IMR-90 (cell line): ENCODE measurements at regions not wholly inside any gene's neighbourhood (a gene's known extent, or its start where the extent isn't known, plus 50 kb on each side); places are given as distances from the start of the nearest gene placed in this dataset.

Experiments used
- ATAC-seq: fragments of 200-7000 bp; cut with Tn5 transposase; 2 replicates; pipeline ENCODE4 v1.9.1; 2020; ENCODE audit warnings: low read depth, mild to moderate bottlenecking, moderate library complexity
- BruUV-seq: library from RNA; stranded (reverse); fragments of 400-500 nt; replicated peaks from 2 replicates; lab custom pipeline; 2021; lab: Mats Ljungman, UMichigan
- CTCF ChIA-PET: fragments of 300-600 bp; formaldehyde crosslinking; extraction: SDS; loops from one replicate; lab custom pipeline; 2021; ENCODE audit warnings: antibody characterized with exemption; lab: Yijun Ruan, JAX
- POLR2A ChIA-PET: fragments of 300-600 bp; sonication (Branson Sonifier 250); formaldehyde crosslinking; loops from one replicate; lab custom pipeline; 2022; ENCODE audit warnings: antibody characterized with exemption; ENCODE audit not compliant: unreplicated experiment; lab: Charles Lee
- DNase-seq: peaks from one replicate; pipeline ENCODE4 v3.0.0; 2013
- H2AFZ ChIP-seq: replicated peaks from 2 replicates; pipeline ENCODE3; 2013; ENCODE audit warnings: low read length, mild to moderate bottlenecking; ENCODE audit not compliant: poor library complexity
- H2AK5ac ChIP-seq: 2 replicates; pipeline ENCODE4 v1.6.1; 2013; ENCODE audit warnings: low read depth, low read length, inconsistent platforms
- H2AK9ac ChIP-seq: replicated peaks from 2 replicates; pipeline ENCODE3; 2013; ENCODE audit warnings: mild to moderate bottlenecking, low read depth, low read length, moderate library complexity; ENCODE audit not compliant: poor library complexity
- H2BK120ac ChIP-seq: 2 replicates; pipeline ENCODE4 v1.6.1; 2013; ENCODE audit warnings: low read depth, low read length, inconsistent platforms
- H2BK15ac ChIP-seq: 3 replicates; pipeline ENCODE4 v1.6.1; 2013; ENCODE audit warnings: low read depth, low read length, inconsistent platforms
- H2BK20ac ChIP-seq: 2 replicates; pipeline ENCODE4 v1.6.1; 2013; ENCODE audit warnings: low read depth, mild to moderate bottlenecking, inconsistent platforms, low read length, moderate library complexity
- H2BK5ac ChIP-seq: 2 replicates; pipeline ENCODE4 v1.6.1; 2013; ENCODE audit warnings: mild to moderate bottlenecking, low read depth, low read length, inconsistent platforms; ENCODE audit not compliant: poor library complexity, severe bottlenecking
- H3K14ac ChIP-seq: replicated peaks from 2 replicates; pipeline ENCODE4 v1.6.1; 2013; ENCODE audit warnings: low read depth, low read length, inconsistent platforms
- H3K18ac ChIP-seq: 2 replicates; pipeline ENCODE4 v1.6.1; 2013; ENCODE audit warnings: low read depth, low read length, control low read depth
- H3K23ac ChIP-seq: 2 replicates; pipeline ENCODE4 v1.6.1; 2013; ENCODE audit warnings: low read depth, low read length, inconsistent platforms
- H3K27ac ChIP-seq: 2 replicates; pipeline ENCODE4 v1.5.1; 2013; ENCODE audit warnings: mild to moderate bottlenecking, control low read depth, low read length; ENCODE audit not compliant: insufficient read depth
- H3K27me3 ChIP-seq: 2 replicates; pipeline ENCODE4 v1.6.1; 2013; ENCODE audit warnings: low read length; ENCODE audit not compliant: control insufficient read depth, insufficient read depth
- H3K36me3 ChIP-seq: 2 replicates; pipeline ENCODE4 v1.6.1; 2013; ENCODE audit warnings: low read length, mixed read lengths; ENCODE audit not compliant: control insufficient read depth, insufficient read depth
- H3K4ac ChIP-seq: 2 replicates; pipeline ENCODE4 v1.6.1; 2013; ENCODE audit warnings: low read depth, low read length, inconsistent platforms
- H3K4me1 ChIP-seq: 2 replicates; pipeline ENCODE4 v1.6.1; 2013; ENCODE audit warnings: low read length, mixed read lengths; ENCODE audit not compliant: control insufficient read depth, insufficient read depth
- H3K4me2 ChIP-seq: 2 replicates; pipeline ENCODE4 v1.6.1; 2013; ENCODE audit warnings: low read depth, mild to moderate bottlenecking, control low read depth, low read length, moderate library complexity
- H3K4me3 ChIP-seq: 2 replicates; pipeline ENCODE4 v1.5.1; 2013; ENCODE audit warnings: low read depth, mild to moderate bottlenecking, control low read depth, low read length, moderate library complexity; ENCODE audit not compliant: insufficient read depth
- H3K56ac ChIP-seq: 2 replicates; pipeline ENCODE4 v1.6.1; 2013; ENCODE audit warnings: low read length, inconsistent platforms; ENCODE audit not compliant: insufficient read depth; ENCODE audit errors: extremely low read depth
- H3K79me1 ChIP-seq, 2 experiments: 2 replicates each; pipeline ENCODE4 v1.6.1; 2013; ENCODE audit warnings: low read length in 2 of 2, inconsistent platforms in 1 of 2, low read depth in 1 of 2
- H3K9ac ChIP-seq: 2 replicates; pipeline ENCODE4 v1.6.1; 2013; ENCODE audit warnings: low read depth, low read length, control low read depth
- H3K9me1 ChIP-seq: 2 replicates; pipeline ENCODE4 v1.6.1; 2013; ENCODE audit warnings: low read length, inconsistent platforms; ENCODE audit not compliant: insufficient read depth
- H3K9me3 ChIP-seq: 2 replicates; pipeline ENCODE4 v1.6.1; 2013; ENCODE audit warnings: low read length; ENCODE audit not compliant: control insufficient read depth, insufficient read depth
- H4K20me1 ChIP-seq: 2 replicates; pipeline ENCODE4 v1.6.1; 2013; ENCODE audit warnings: low read length, inconsistent platforms; ENCODE audit not compliant: insufficient read depth
- H4K5ac ChIP-seq: 2 replicates; pipeline ENCODE4 v1.6.1; 2013; ENCODE audit warnings: mild to moderate bottlenecking, low read depth, low read length, control low read depth
- H4K8ac ChIP-seq, 2 experiments: 2 replicates each; pipeline ENCODE4 v1.6.1; 2013; ENCODE audit warnings: low read depth in 2 of 2, low read length in 2 of 2, control low read depth in 1 of 2, inconsistent platforms in 1 of 2
- H4K91ac ChIP-seq: 2 replicates; pipeline ENCODE4 v1.6.1; 2013; ENCODE audit warnings: low read depth, low read length, inconsistent platforms; ENCODE audit not compliant: insufficient read depth
- BHLHE40 ChIP-seq: fragments of 150-350 bp; IDR thresholded peaks from 2 replicates; pipeline ENCODE4 v1.6.1; 2016; ENCODE audit warnings: mild to moderate bottlenecking, low read depth, low read length
- CEBPB ChIP-seq: IDR thresholded peaks from 2 replicates; pipeline ENCODE4 v1.6.1; 2012; ENCODE audit warnings: low read depth, low read length, improper control_type of control experiment
- CHD1 ChIP-seq: IDR thresholded peaks from 2 replicates; pipeline ENCODE4 v1.6.1; 2012; ENCODE audit warnings: low read depth, low read length, improper control_type of control experiment
- CTCF ChIP-seq: conservative IDR thresholded peaks from 2 replicates; pipeline ENCODE4 v1.5.1; 2012; ENCODE audit warnings: mild to moderate bottlenecking, low read depth, low read length, improper control_type of control experiment
- FOS ChIP-seq: fragments of 150-350 bp; IDR thresholded peaks from 2 replicates; pipeline ENCODE4 v1.6.1; 2016; ENCODE audit warnings: low read depth, low read length
- MAFK ChIP-seq: IDR thresholded peaks from 2 replicates; pipeline ENCODE4 v1.6.1; 2012; ENCODE audit warnings: low read depth, low read length, improper control_type of control experiment
- MAZ ChIP-seq: IDR thresholded peaks from 2 replicates; pipeline ENCODE4 v1.6.1; 2012; ENCODE audit warnings: low read depth, mild to moderate bottlenecking, low read length, improper control_type of control experiment, moderate library complexity, borderline replicate concordance
- NFE2L2 ChIP-seq: fragments of 150-350 bp; IDR thresholded peaks from 2 replicates; pipeline ENCODE4 v1.6.1; 2016; ENCODE audit warnings: low read depth, mild to moderate bottlenecking, low read length
- POLR2A ChIP-seq: IDR thresholded peaks from 2 replicates; pipeline ENCODE4 v1.6.1; 2012; ENCODE audit warnings: mild to moderate bottlenecking, low read depth, low read length
- RAD21 ChIP-seq: IDR thresholded peaks from 2 replicates; pipeline ENCODE4 v1.6.1; 2012; ENCODE audit warnings: low read length, improper control_type of control experiment
- RCOR1 ChIP-seq: IDR thresholded peaks from 2 replicates; pipeline ENCODE4 v1.6.1; 2012; ENCODE audit warnings: mild to moderate bottlenecking, low read length, improper control_type of control experiment; ENCODE audit not compliant: insufficient replicate concordance
- RFX5 ChIP-seq: IDR thresholded peaks from 2 replicates; pipeline ENCODE4 v1.8.0; 2012; ENCODE audit warnings: low read depth, mild to moderate bottlenecking, low read length, moderate library complexity
- SMC3 ChIP-seq: fragments of 150-350 bp; IDR thresholded peaks from 2 replicates; pipeline ENCODE4 v1.6.1; 2016; ENCODE audit warnings: low read depth, mild to moderate bottlenecking, antibody characterized with exemption, low read length, moderate library complexity
- USF2 ChIP-seq: fragments of 150-350 bp; IDR thresholded peaks from 2 replicates; pipeline ENCODE4 v1.6.1; 2017; ENCODE audit warnings: mild to moderate bottlenecking, antibody characterized with exemption, low read length, low read depth
- WGBS, 2 experiments: methylation state at CpG; one replicate each; pipeline versions ENCODE4 v1.1.5 to v1.1.7; 2013; ENCODE audit warnings: missing lambda C conversion rate in 2 of 2; ENCODE audit not compliant: insufficient read length in 1 of 2; ENCODE audit errors: extremely low coverage in 2 of 2; 5-methylcytosine and 5-hydroxymethylcytosine counted together
- dilution Hi-C: fragments of 300-500 bp; cut with HindIII; formaldehyde crosslinking; loops from one replicate; pipeline ENCODE4 v1.14.3; 2018; ENCODE audit warnings: low sequenced_read_pairs; ENCODE audit not compliant: unreplicated experiment
- in situ Hi-C: fragments of 300-500 bp; cut with MboI; formaldehyde crosslinking; loops from 3 replicates; pipeline ENCODE4 v1.14.3; 2019; ENCODE audit warnings: low sequenced_read_pairs, inconsistent platforms, mixed read lengths
- intact Hi-C: fragments of 100-400 bp; cut with micrococcal nuclease; formaldehyde crosslinking; loops from 2 replicates; pipeline ENCODE4 v1.10.0; 2022
- TF ChIP-seq, protein P1 (sequence below): fragments of 150-350 bp; IDR thresholded peaks from 2 replicates; pipeline ENCODE4 v1.6.1; 2016; ENCODE audit warnings: low read depth, mild to moderate bottlenecking, low read length, moderate library complexity, borderline replicate concordance

- ChIA-PET CTCF (interaction anchor here (1.6 kb wide), 1 partner anchor 9 kb away, joined by 6 read pairs; no protein-coding TSS in a partner anchor), POLR2A (no interaction called here)
- Histone ChIP-seq H3K9me1 (no peaks in the 10 kb centered on the region), H2BK120ac (no peak overlapping the region), H2BK15ac (no peak overlapping the region), H3K4me3 (no peak overlapping the region), H3K4me2 (no peak overlapping the region), H3K18ac (no peak overlapping the region), H2BK20ac (no peak overlapping the region), H3K36me3 (no peaks in the 10 kb centered on the region), H3K4me1 (peaks cover 7% of the 10 kb centered on the region), H4K91ac (no peak overlapping the region), H3K23ac (no peak overlapping the region), H3K14ac (no peak overlapping the region), H3K56ac (no peak overlapping the region), H3K27me3 (no peaks in the 10 kb centered on the region), H3K9ac (no peak overlapping the region), H3K4ac (no peak overlapping the region), H4K5ac (no peak overlapping the region), H4K20me1 (no peaks in the 10 kb centered on the region), H2AK5ac (no peak overlapping the region), H3K79me1 (no peaks in the 10 kb centered on the region), H3K27ac (no peak overlapping the region), H4K8ac (no peak overlapping the region), H2AFZ (no peak overlapping the region), H2AK9ac (no peak overlapping the region), H2BK5ac (no peak overlapping the region), H3K9me3 (no peaks in the 10 kb centered on the region)
- intact Hi-C loops: no loop called here
- BruUV-seq: no TSS peak
- ATAC-seq (no peak), DNase-seq (no peak)
- no peak for TF ChIP-seq USF2
- no peak for TF ChIP-seq POLR2A
- no peak for TF ChIP-seq RAD21
- TF ChIP-seq, protein P1, sequence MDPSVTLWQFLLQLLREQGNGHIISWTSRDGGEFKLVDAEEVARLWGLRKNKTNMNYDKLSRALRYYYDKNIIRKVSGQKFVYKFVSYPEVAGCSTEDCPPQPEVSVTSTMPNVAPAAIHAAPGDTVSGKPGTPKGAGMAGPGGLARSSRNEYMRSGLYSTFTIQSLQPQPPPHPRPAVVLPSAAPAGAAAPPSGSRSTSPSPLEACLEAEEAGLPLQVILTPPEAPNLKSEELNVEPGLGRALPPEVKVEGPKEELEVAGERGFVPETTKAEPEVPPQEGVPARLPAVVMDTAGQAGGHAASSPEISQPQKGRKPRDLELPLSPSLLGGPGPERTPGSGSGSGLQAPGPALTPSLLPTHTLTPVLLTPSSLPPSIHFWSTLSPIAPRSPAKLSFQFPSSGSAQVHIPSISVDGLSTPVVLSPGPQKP: no peak
- no peak for TF ChIP-seq MAZ
- TF ChIP-seq CHD1: no peak
- no peak for TF ChIP-seq BHLHE40
- TF ChIP-seq NFE2L2: no peak
- no peak for TF ChIP-seq RFX5
- TF ChIP-seq CTCF: no peak
- TF ChIP-seq SMC3: no peak
- no peak for TF ChIP-seq MAFK
- no peak for TF ChIP-seq FOS
- TF ChIP-seq CEBPB: no peak
- TF ChIP-seq RCOR1: no peak
- dilution Hi-C loops: no loop called here
- in situ Hi-C loops: no loop called here
- WGBS, 2 experiments: no CpG with 5 or more reads among the region's 3 CpGs
Measured at GRCh38 chr1:81678779-81679178, 122.0 kb upstream of the ADGRL2 start.
